ENCODE measurements at regions not wholly inside any gene's neighbourhood (a gene's known extent, or its start where the extent isn't known, plus 50 kb on each side); places are given as distances from the start of the nearest gene placed in this dataset.
A peak's percentile ranks its signal among the peaks of the same experiment; 100 is the strongest.

DNA sequence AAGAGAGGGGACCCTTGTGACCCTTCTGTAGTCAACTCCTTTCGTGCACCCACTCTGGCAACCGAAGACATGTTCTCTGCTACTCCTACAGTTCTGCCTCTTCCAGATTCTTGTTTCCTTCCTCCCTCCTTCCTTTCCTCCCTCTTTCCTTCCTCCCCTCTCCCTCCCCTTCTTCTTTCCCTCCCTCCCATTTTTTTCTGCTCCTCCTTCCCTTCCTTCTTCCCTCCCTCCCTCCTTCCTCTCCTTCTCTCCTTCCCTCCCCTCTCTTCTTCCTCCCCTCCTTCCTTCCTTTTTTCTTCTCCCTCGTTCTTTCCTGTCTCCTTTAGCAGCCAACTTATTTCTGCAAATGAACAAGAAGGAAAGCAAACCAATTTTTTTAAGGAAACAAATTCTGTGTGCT lies 111.5 kb downstream of the NPTX2 start:
- Histone ChIP-seq H4K8ac (ENCODE audit: low read depth, low read length) (no peak overlapping the region), H2BK15ac (replicated peaks; ENCODE audit: low read depth) (no peak overlapping the region), H2BK120ac (ENCODE audit: low read depth, low read length) (no peak overlapping the region), H3K4ac (ENCODE audit: low read depth, low read length) (no peak overlapping the region), H3K56ac (ENCODE audit: low read length) (no peak overlapping the region), H2BK5ac (ENCODE audit: low read length) (no peak overlapping the region), H3K23ac (ENCODE audit: low read length) (no peak overlapping the region), H4K5ac (ENCODE audit: low read length) (no peak overlapping the region), H3K36me3 (ENCODE audit: control insufficient read depth, insufficient read depth, low read length) (no peaks in the 10 kb centered on the region), H3K4me1 (ENCODE audit: control insufficient read depth, low read depth, low read length) (no peaks in the 10 kb centered on the region), H3K4me3 (ENCODE audit: low read length) (no peak overlapping the region), H3K79me1 (ENCODE audit: low read length) (no peaks in the 10 kb centered on the region), H3K9ac (ENCODE audit: low read length) (no peak overlapping the region), H3K79me2 (ENCODE audit: control insufficient read depth, insufficient read depth, low read length) (no peaks in the 10 kb centered on the region), H3K18ac (ENCODE audit: low read length) (no peak overlapping the region), H3K27me3 (ENCODE audit: insufficient read depth, low read length, poor library complexity) (no peaks in the 10 kb centered on the region), H2AK5ac (ENCODE audit: low read length) (no peak overlapping the region), H3K4me2 (ENCODE audit: low read length) (no peak overlapping the region), H3K27ac (ENCODE audit: low read depth, low read length) (no peak overlapping the region)
- DNase-seq = no peak
- no CpG with 5 or more reads among the region's 3 CpGs for WGBS (ENCODE audit: extremely low coverage, insufficient coverage, low lambda C conversion rate)

DNA sequence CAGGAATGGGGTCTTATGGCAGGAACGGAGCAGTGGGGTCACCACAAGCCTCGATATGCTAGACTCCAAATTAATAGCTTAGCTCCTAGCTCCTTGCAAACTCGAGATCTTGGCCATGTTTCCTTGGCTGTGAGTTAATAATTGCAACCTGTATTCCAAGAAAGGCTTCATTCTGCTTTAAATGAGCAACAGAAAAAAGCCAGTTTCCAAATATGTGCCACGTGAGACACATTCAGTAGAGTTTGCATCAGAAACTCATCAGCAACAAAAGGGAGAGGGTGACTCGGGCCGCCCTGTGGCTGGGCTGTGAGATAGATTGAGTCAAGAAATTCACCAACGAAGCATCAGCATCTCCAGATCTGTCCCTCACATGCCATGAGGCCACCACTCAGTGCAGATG lies 112.0 kb downstream of the NPTX2 start:
- no peak overlapping the region for H3K4me3 ChIP-seq (ENCODE audit: low read length)
- no peak overlapping the region for H2BK15ac ChIP-seq (replicated peaks; ENCODE audit: low read depth)
- no peaks in the 10 kb centered on the region for H3K79me1 ChIP-seq (ENCODE audit: low read length)
- H3K56ac ChIP-seq (ENCODE audit: low read length) = no peak overlapping the region
- H3K27ac ChIP-seq (ENCODE audit: low read depth, low read length) = no peak overlapping the region
- H4K8ac ChIP-seq (ENCODE audit: low read depth, low read length) = no peak overlapping the region
- no peaks in the 10 kb centered on the region for H3K36me3 ChIP-seq (ENCODE audit: control insufficient read depth, insufficient read depth, low read length)
- H3K79me2 ChIP-seq (ENCODE audit: control insufficient read depth, insufficient read depth, low read length) = no peaks in the 10 kb centered on the region
- no peak overlapping the region for H2AK5ac ChIP-seq (ENCODE audit: low read length)
- H3K4me2 ChIP-seq (ENCODE audit: low read length) = no peak overlapping the region
- no peak overlapping the region for H4K5ac ChIP-seq (ENCODE audit: low read length)
- H2BK120ac ChIP-seq (ENCODE audit: low read depth, low read length) = no peak overlapping the region
- H3K9ac ChIP-seq (ENCODE audit: low read length) = no peak overlapping the region
- peak; percentile 23 for DNase-seq
- no peak overlapping the region for H3K4ac ChIP-seq (ENCODE audit: low read depth, low read length)
- H3K23ac ChIP-seq (ENCODE audit: low read length) = no peak overlapping the region
- no peaks in the 10 kb centered on the region for H3K4me1 ChIP-seq (ENCODE audit: control insufficient read depth, low read depth, low read length)
- no peak overlapping the region for H2BK5ac ChIP-seq (ENCODE audit: low read length)
- no CpG with 5 or more reads among the region's 7 CpGs for WGBS (ENCODE audit: extremely low coverage, insufficient coverage, low lambda C conversion rate)
- H3K18ac ChIP-seq (ENCODE audit: low read length) = no peak overlapping the region
- H3K27me3 ChIP-seq (ENCODE audit: insufficient read depth, low read length, poor library complexity) = no peaks in the 10 kb centered on the region

DNA sequence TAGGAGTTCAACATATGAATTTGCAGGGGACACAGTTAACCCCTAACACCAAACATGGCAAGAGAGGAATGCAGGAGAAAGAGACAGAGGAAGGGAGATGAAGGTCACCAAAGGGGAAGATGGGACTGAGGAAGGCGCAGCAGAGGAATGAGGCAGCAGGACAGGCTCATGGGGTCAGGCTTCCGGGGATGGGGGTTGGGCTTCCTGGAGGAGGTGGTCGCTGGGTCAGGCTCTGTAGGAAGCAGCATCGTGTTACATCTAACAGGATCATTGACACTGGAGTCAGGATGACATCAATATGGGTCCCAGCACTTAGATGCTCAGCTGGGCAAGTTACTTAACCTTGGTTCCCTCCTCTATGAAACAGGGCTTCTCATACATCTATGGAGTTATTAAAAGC lies 113.2 kb downstream of the NPTX2 start:
- Histone ChIP-seq H3K4me3 (ENCODE audit: low read length) (no peak overlapping the region), H3K9ac (ENCODE audit: low read length) (no peak overlapping the region), H3K27me3 (ENCODE audit: insufficient read depth, low read length, poor library complexity) (no peaks in the 10 kb centered on the region), H3K4ac (ENCODE audit: low read depth, low read length) (no peak overlapping the region), H3K36me3 (ENCODE audit: control insufficient read depth, insufficient read depth, low read length) (no peaks in the 10 kb centered on the region), H3K4me2 (ENCODE audit: low read length) (no peak overlapping the region), H4K8ac (ENCODE audit: low read depth, low read length) (no peak overlapping the region), H4K5ac (ENCODE audit: low read length) (no peak overlapping the region), H2BK15ac (replicated peaks; ENCODE audit: low read depth) (no peak overlapping the region), H2BK120ac (ENCODE audit: low read depth, low read length) (no peak overlapping the region), H2AK5ac (ENCODE audit: low read length) (no peak overlapping the region), H3K23ac (ENCODE audit: low read length) (no peak overlapping the region), H3K79me1 (ENCODE audit: low read length) (no peaks in the 10 kb centered on the region), H3K27ac (ENCODE audit: low read depth, low read length) (no peak overlapping the region), H3K4me1 (ENCODE audit: control insufficient read depth, low read depth, low read length) (no peaks in the 10 kb centered on the region), H3K79me2 (ENCODE audit: control insufficient read depth, insufficient read depth, low read length) (no peaks in the 10 kb centered on the region), H3K18ac (ENCODE audit: low read length) (no peak overlapping the region), H3K56ac (ENCODE audit: low read length) (no peak overlapping the region), H2BK5ac (ENCODE audit: low read length) (no peak overlapping the region)
- peak; percentile 24 for DNase-seq
- no CpG with 5 or more reads among the region's 4 CpGs for WGBS (ENCODE audit: extremely low coverage, insufficient coverage, low lambda C conversion rate)

DNA sequence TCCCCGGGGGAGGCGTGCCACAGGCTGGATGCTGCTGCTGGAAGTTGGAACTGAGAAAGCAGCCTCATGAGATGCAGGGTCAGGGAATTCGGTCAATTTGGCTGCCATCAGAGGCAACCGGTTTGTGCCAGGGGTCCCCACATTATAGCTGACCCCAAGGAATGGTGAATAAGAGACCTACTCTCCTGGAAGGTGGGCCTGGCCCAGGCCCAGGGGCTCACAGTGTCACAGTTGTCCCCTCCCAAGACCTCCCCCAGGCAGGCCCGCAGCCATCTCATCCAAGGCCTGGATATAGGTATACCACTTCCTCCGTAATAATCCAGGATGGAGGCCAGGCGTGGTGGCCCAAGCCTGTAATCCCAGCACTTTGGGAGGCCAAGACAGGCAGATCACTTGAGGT lies 114.6 kb downstream of the NPTX2 start:
- H2BK5ac ChIP-seq (ENCODE audit: low read length) = no peak overlapping the region
- DNase-seq = no peak
- no peak overlapping the region for H3K18ac ChIP-seq (ENCODE audit: low read length)
- H3K56ac ChIP-seq (ENCODE audit: low read length) = no peak overlapping the region
- H3K79me1 ChIP-seq (ENCODE audit: low read length) = no peaks in the 10 kb centered on the region
- H3K4me3 ChIP-seq (ENCODE audit: low read length) = no peak overlapping the region
- H3K23ac ChIP-seq (ENCODE audit: low read length) = no peak overlapping the region
- H3K36me3 ChIP-seq (ENCODE audit: control insufficient read depth, insufficient read depth, low read length) = no peaks in the 10 kb centered on the region
- no peaks in the 10 kb centered on the region for H3K4me1 ChIP-seq (ENCODE audit: control insufficient read depth, low read depth, low read length)
- no peaks in the 10 kb centered on the region for H3K27me3 ChIP-seq (ENCODE audit: insufficient read depth, low read length, poor library complexity)
- H3K4me2 ChIP-seq (ENCODE audit: low read length) = no peak overlapping the region
- no peak overlapping the region for H4K5ac ChIP-seq (ENCODE audit: low read length)
- H4K8ac ChIP-seq (ENCODE audit: low read depth, low read length) = no peak overlapping the region
- no peaks in the 10 kb centered on the region for H3K79me2 ChIP-seq (ENCODE audit: control insufficient read depth, insufficient read depth, low read length)
- H2BK15ac ChIP-seq (replicated peaks; ENCODE audit: low read depth) = no peak overlapping the region
- H2AK5ac ChIP-seq (ENCODE audit: low read length) = no peak overlapping the region
- no CpG with 5 or more reads among the region's 7 CpGs for WGBS (ENCODE audit: extremely low coverage, insufficient coverage, low lambda C conversion rate)
- no peak overlapping the region for H3K4ac ChIP-seq (ENCODE audit: low read depth, low read length)
- H2BK120ac ChIP-seq (ENCODE audit: low read depth, low read length) = no peak overlapping the region
- H3K27ac ChIP-seq (ENCODE audit: low read depth, low read length) = no peak overlapping the region
- no peak overlapping the region for H3K9ac ChIP-seq (ENCODE audit: low read length)

DNA sequence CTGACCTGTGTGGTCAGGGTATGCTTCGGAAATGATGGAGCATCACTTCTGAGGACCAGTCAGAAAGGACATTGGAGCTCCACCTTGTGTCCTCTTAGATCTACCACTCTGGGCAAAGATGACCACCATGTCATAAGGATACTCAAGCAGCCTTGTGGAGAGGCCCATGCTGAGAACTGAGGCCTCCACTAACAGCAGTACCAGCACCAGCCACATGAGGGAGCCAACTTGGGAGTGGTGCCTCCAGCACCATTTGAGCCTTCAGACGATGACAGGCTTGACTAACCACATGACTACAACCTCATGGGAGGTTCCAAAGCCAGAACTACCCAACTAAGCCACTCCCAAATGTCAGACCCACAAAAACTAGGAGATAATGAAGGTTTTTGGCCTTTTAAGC lies 116.0 kb downstream of the NPTX2 start:
- Histone ChIP-seq H3K79me2 (ENCODE audit: control insufficient read depth, insufficient read depth, low read length) (no peaks in the 10 kb centered on the region), H3K4me3 (ENCODE audit: low read length) (no peak overlapping the region), H3K18ac (ENCODE audit: low read length) (no peak overlapping the region), H2AK5ac (ENCODE audit: low read length) (no peak overlapping the region), H3K27ac (ENCODE audit: low read depth, low read length) (no peak overlapping the region), H4K8ac (ENCODE audit: low read depth, low read length) (no peak overlapping the region), H2BK15ac (replicated peaks; ENCODE audit: low read depth) (no peak overlapping the region), H3K4ac (ENCODE audit: low read depth, low read length) (no peak overlapping the region), H2BK120ac (ENCODE audit: low read depth, low read length) (no peak overlapping the region), H3K4me2 (ENCODE audit: low read length) (no peak overlapping the region), H3K36me3 (ENCODE audit: control insufficient read depth, insufficient read depth, low read length) (no peaks in the 10 kb centered on the region), H3K27me3 (ENCODE audit: insufficient read depth, low read length, poor library complexity) (no peaks in the 10 kb centered on the region), H3K4me1 (ENCODE audit: control insufficient read depth, low read depth, low read length) (no peaks in the 10 kb centered on the region), H3K23ac (ENCODE audit: low read length) (no peak overlapping the region), H3K56ac (ENCODE audit: low read length) (no peak overlapping the region), H4K5ac (ENCODE audit: low read length) (no peak overlapping the region), H2BK5ac (ENCODE audit: low read length) (no peak overlapping the region), H3K79me1 (ENCODE audit: low read length) (no peaks in the 10 kb centered on the region), H3K9ac (ENCODE audit: low read length) (no peak overlapping the region)
- DNase-seq = peak; percentile 91
- no CpG with 5 or more reads among the region's 2 CpGs for WGBS (ENCODE audit: extremely low coverage, insufficient coverage, low lambda C conversion rate)

DNA sequence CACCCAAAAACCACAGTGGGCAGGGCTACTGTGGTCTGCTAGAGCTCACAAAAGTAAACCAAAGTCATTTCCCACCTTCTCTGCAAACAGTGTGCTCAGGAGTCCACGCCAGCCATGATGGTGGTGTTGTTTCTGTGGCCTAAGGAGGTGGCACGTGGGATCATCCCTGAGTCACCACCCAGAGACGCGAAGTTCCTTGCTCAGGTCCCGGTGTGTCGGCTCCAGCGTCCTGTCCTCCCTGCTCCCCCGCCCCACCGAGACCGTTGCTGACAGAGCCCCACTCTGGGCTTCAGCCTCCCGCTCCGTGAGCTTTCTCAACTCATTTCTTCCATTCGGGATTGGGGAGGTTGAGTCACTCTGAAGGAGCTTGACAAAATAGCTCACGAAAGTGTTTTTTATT lies 118.7 kb downstream of the NPTX2 start:
- Histone ChIP-seq H2BK120ac (ENCODE audit: low read depth, low read length) (no peak overlapping the region), H3K18ac (ENCODE audit: low read length) (no peak overlapping the region), H2AK5ac (ENCODE audit: low read length) (no peak overlapping the region), H3K27ac (ENCODE audit: low read depth, low read length) (no peak overlapping the region), H3K9ac (ENCODE audit: low read length) (no peak overlapping the region), H2BK5ac (ENCODE audit: low read length) (no peak overlapping the region), H3K4me2 (ENCODE audit: low read length) (no peak overlapping the region), H3K36me3 (ENCODE audit: control insufficient read depth, insufficient read depth, low read length) (no peaks in the 10 kb centered on the region), H3K4me3 (ENCODE audit: low read length) (no peak overlapping the region), H3K4ac (ENCODE audit: low read depth, low read length) (no peak overlapping the region), H3K4me1 (ENCODE audit: control insufficient read depth, low read depth, low read length) (no peaks in the 10 kb centered on the region), H3K56ac (ENCODE audit: low read length) (no peak overlapping the region), H3K23ac (ENCODE audit: low read length) (no peak overlapping the region), H4K5ac (ENCODE audit: low read length) (no peak overlapping the region), H3K79me1 (ENCODE audit: low read length) (no peaks in the 10 kb centered on the region), H3K79me2 (ENCODE audit: control insufficient read depth, insufficient read depth, low read length) (no peaks in the 10 kb centered on the region), H2BK15ac (replicated peaks; ENCODE audit: low read depth) (no peak overlapping the region), H4K8ac (ENCODE audit: low read depth, low read length) (no peak overlapping the region), H3K27me3 (ENCODE audit: insufficient read depth, low read length, poor library complexity) (no peaks in the 10 kb centered on the region)
- WGBS (ENCODE audit: extremely low coverage, insufficient coverage, low lambda C conversion rate) = no CpG with 5 or more reads among the region's 14 CpGs
- no peak for DNase-seq
